GM19463 (cell line): ENCODE measurements at regions not wholly inside any gene's neighbourhood (a gene's known extent, or its start where the extent isn't known, plus 50 kb on each side); places are given as distances from the start of the nearest gene placed in this dataset.

Source experiments
- ATAC-seq: cut with Tn5 transposase; IDR thresholded peaks from one replicate; pipeline ENCODE4 v1.9.1; 2021; ENCODE audit warnings: mild to moderate bottlenecking, moderate library complexity; ENCODE audit not compliant: unreplicated experiment

- ATAC-seq, result no peak
These were observed 451.3 kb upstream of the ZFHX3 start for GRCh38 chr16:73499276-73499675.

GRCh38 chr16:73485880-73486279 is 438.0 kb upstream of the ZFHX3 start:
- ATAC-seq, result no peak

DNA sequence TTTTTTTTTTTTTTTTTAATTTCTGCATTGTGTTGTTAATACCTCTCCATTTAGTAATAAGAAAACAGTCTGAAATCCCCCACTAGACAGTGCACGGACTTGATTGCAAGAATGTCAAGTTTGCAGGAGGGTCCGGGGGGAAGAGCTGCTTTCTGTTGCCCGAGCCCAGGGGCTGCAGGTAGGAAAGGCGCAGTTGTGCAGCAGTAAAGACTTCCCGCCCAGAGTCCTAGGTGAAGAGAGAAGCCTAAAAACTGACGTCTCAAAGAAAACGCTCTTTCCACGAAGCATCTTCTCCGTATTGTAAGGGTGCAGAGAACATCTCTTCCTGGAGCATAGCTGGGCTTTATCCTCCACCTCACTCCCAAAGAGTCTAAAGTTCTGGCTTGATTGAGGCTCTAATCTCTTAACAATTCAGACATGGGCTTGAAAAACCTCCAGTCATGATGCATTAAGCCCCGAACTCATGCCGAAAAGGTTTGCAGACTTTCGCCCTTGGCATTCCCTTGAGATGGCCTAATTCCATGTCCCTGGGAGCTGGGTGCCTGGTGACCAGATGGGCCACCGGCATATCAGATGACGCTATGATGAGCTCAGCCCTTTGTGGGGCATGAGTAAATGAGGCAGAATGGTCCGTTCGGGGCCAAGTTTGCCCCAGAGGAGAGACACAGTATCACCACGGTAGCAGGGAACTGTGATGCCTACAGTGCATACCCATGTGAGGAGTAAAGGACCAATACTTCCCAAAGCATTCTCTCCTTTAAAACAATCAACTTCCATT is 436.2 kb upstream of the ZFHX3 start:
- ATAC-seq, result no peak

GRCh38 chr16:73483076-73483791 is 435.3 kb upstream of the ZFHX3 start:
- no peak for ATAC-seq

- no peak for ATAC-seq
These were observed 434.4 kb upstream of the ZFHX3 start for GRCh38 chr16:73482310-73482709.

DNA sequence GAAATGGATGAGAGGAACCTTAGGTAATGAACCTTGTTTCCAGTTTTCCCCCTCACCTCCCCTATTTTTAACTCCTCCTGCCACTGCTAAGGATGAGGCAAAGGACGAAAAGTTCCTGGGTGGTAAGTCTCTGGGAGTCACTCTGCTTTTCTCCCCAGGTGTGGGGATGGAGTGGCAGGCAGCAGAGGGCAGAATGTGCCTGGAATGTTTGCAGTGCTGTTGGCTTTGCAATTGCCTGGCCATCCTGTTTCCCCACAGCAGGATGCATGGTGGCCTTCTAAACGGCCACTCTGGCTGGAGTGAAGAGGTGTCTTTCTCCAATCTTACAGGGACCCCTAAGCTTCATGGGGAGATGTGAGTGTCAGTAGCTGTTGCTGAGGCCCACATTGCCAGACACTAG is 432.5 kb upstream of the ZFHX3 start:
- no peak for ATAC-seq

- no peak for ATAC-seq
These were observed 425.8 kb upstream of the ZFHX3 start for GRCh38 chr16:73473713-73474112.

DNA sequence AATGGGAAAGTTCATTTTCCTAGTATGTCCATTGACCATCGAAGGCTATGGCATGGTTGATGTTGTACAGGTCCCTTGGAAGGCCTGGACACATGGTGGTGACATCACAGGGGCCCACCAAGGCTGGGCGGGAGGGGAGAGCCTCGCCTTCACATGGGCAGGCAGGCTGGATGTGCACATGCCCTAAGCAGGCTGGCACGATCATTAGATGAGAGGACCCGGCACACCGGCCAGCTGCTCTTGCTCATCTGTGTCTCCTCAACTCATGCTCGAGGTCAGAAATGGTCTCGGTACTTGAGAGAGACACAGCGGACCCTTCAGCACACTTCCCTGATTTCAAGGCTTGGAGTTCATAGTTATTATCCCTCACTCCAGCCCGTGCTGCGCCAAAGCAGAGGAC is 416.9 kb upstream of the ZFHX3 start:
- ATAC-seq, result no peak

DNA sequence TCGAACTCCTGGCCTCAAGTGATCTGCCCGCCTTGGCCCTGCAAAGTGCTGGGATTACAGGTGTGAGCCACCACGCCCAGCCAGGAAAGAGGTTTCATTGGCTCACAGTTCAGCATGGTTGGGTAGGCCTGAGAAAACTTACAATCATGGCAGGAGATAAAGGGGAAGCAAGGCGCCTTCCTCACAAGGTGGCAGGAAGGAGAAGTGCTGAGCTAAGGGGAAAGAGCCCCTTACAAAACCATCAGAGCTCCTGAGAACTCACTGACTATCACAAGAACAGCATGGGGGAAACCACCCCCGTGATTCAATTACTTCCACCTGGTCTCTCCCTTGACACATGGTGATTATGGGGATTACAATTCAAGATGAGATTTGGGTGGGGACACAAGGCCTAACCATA is 411.7 kb upstream of the ZFHX3 start:
- no peak for ATAC-seq

GRCh38 chr16:73457851-73458250 is 409.9 kb upstream of the ZFHX3 start:
- no peak for ATAC-seq

GRCh38 chr16:73448970-73449369 is 401.0 kb upstream of the ZFHX3 start:
- no peak for ATAC-seq

GRCh38 chr16:73447846-73448245 is 399.9 kb upstream of the ZFHX3 start:
- ATAC-seq, result no peak

GRCh38 chr16:73434621-73435020 is 386.7 kb upstream of the ZFHX3 start:
- ATAC-seq, result no peak

GRCh38 chr16:73433731-73434307 is 385.9 kb upstream of the ZFHX3 start:
- no peak for ATAC-seq

DNA sequence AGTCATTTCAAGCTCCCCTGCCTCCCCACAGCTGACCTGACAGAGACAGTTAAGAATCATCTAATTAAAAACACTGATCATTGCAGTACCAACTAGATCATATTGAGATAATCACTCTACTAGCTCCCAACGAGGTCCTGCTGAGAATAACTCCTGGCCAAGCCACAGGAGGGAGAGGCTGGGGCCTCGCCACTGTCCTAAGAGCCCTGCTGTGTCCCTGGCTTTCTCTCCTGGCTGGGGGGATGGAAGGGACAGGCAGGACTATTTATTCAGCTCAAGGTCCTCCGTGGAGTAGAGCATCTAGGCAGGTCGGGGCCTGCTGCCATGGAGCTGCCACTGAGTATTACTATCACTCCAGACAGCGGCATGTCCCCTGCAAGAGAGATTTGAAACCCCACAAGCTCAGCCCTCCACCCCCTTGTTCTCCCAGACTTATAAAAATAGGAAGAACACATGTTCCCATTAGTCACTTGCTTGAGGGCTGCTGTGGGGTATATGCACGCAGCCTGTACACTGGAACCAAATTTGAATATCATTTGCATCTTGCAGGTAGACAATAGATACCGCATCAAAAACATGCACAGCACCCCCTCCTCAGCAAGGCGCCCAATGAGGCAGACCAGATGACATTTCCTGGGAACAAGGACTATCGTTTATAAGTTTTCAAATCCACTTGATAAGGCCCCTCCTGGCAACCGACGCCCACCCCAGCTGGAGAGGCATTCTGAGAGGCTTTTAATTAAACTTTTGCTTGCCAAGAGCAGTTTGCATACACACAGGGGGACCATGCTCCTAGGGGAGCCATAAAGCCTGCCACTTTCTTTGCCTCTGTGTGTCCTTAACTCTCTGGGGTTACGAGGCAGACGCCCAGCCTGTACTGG is 385.2 kb upstream of the ZFHX3 start:
- no peak for ATAC-seq

GRCh38 chr16:73430138-73430537 is 382.2 kb upstream of the ZFHX3 start:
- ATAC-seq, result no peak

- ATAC-seq, result no peak
These were observed 380.2 kb upstream of the ZFHX3 start for GRCh38 chr16:73428121-73428520.

DNA sequence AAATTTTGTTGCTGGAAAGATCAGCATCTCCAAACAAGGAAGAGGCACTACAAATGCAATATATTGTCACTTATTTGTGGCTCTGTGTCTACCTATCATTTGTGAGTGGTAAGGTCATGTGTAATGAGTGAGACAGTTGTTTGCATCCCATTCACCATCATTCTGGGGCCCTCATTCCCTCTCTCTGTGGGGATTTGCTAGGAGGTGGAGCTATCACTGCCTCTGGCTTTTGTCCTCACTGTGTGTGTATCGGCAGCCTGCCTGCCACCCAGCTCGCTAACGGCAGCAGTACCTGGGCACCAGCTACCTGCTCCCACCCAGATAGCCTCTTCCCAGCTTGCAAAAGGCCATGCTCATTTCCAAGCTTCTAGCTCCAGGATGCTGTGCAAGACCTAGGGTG is 379.2 kb upstream of the ZFHX3 start:
- ATAC-seq, result no peak

DNA sequence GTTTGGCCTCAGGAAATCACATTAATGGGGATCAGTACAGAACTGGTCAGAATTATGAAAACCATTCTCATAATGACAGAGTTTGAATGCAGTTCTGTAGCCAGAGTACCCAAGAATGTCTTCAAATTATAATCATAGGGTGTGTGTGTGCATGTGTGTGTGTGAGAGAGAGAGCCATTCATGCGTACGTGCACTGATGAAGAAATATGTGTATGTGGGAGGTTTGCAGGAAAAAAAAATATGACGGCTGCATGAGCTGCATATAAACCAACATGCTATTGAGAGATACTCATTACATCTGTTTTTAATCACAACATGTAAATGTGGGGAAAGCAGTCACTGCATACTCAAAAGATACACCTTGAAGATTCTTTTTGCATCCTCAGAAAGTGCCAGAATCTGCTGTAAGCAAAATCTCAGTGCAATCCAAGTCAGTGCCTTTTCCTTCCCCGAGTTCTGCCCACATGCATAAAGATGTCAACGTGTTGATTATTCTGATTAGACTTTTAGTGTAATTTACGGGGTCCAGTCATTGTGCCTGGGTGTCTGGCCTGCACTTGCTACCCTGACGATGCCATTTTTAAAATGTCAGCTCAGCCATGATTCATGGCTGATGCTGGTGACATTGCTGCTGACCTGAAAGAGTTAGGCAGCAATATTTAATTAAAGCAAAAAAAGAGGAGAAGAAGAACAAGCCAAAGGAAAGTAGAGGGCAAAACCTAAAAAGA is 378.7 kb upstream of the ZFHX3 start:
- no peak for ATAC-seq

GRCh38 chr16:73420676-73421075 is 372.7 kb upstream of the ZFHX3 start:
- ATAC-seq, result no peak

- no peak for ATAC-seq
These were observed 372.3 kb upstream of the ZFHX3 start for GRCh38 chr16:73420244-73420643.
